Loucy (cell line): ENCODE measurements at regions not wholly inside any gene's neighbourhood (a gene's known extent, or its start where the extent isn't known, plus 50 kb on each side); places are given as distances from the start of the nearest gene placed in this dataset.

Source experiments
- H2AFZ ChIP-seq: fragments of 200-600 bp; sonication (generic); 2 replicates; pipeline ENCODE4 v1.6.0; 2016; ENCODE audit warnings: antibody characterized with exemption, mild to moderate bottlenecking, low read length, moderate library complexity
- H3F3A ChIP-seq: fragments of 200-600 bp; 2 replicates; pipeline ENCODE4 v1.6.0; 2016; ENCODE audit warnings: antibody characterized with exemption, low read depth, mild to moderate bottlenecking
- H3K27me3 ChIP-seq: fragments of 200-600 bp; sonication (generic); 2 replicates; pipeline ENCODE4 v1.6.1; 2014; ENCODE audit warnings: low read length, mild to moderate bottlenecking; ENCODE audit not compliant: insufficient read depth, poor library complexity, severe bottlenecking
- H3K36me3 ChIP-seq: fragments of 200-600 bp; sonication (generic); 2 replicates; pipeline ENCODE4 v1.6.1; 2016; ENCODE audit warnings: low read length; ENCODE audit not compliant: insufficient read depth
- H3K4me1 ChIP-seq: fragments of 200-600 bp; sonication (generic); 2 replicates; pipeline ENCODE4 v1.5.1; 2014; ENCODE audit warnings: low read length, mild to moderate bottlenecking; ENCODE audit not compliant: insufficient read depth, poor library complexity, severe bottlenecking
- H3K4me2 ChIP-seq: fragments of 200-600 bp; sonication (generic); 2 replicates; pipeline ENCODE4 v1.6.0; 2014; ENCODE audit warnings: antibody characterized with exemption, low read length, low read depth, mild to moderate bottlenecking; ENCODE audit not compliant: poor library complexity, severe bottlenecking
- H3K4me3 ChIP-seq: fragments of 200-600 bp; sonication (generic); 2 replicates; pipeline ENCODE4 v1.5.1; 2014; ENCODE audit warnings: low read length, mild to moderate bottlenecking, mixed read lengths; ENCODE audit not compliant: poor library complexity, severe bottlenecking
- H3K79me2 ChIP-seq: fragments of 200-600 bp; sonication (generic); 2 replicates; pipeline ENCODE4 v1.6.1; 2014; ENCODE audit warnings: low read length; ENCODE audit not compliant: insufficient read depth
- H3K9ac ChIP-seq: fragments of 200-600 bp; sonication (generic); 2 replicates; pipeline ENCODE4 v1.6.0; 2014; ENCODE audit warnings: mild to moderate bottlenecking, low read depth, low read length, moderate library complexity; ENCODE audit not compliant: poor library complexity, severe bottlenecking
- H3K9me2 ChIP-seq: fragments of 200-600 bp; sonication (generic); replicated peaks from 2 replicates; pipeline ENCODE4 v1.6.1; 2016; ENCODE audit warnings: low read depth, low read length, mixed read lengths
- H3K9me3 ChIP-seq: fragments of 200-600 bp; sonication (generic); 2 replicates; pipeline ENCODE4 v1.6.1; 2014; ENCODE audit warnings: mild to moderate bottlenecking, antibody characterized with exemption, low read length, low read depth; ENCODE audit not compliant: insufficient read depth
- H4K20me1 ChIP-seq: fragments of 200-600 bp; sonication (generic); 2 replicates; pipeline ENCODE4 v1.6.0; 2014; ENCODE audit warnings: antibody characterized with exemption, low read length, mild to moderate bottlenecking; ENCODE audit not compliant: insufficient read depth, poor library complexity, severe bottlenecking
- CTCF ChIP-seq: fragments of 200-600 bp; sonication (generic); conservative IDR thresholded peaks from 2 replicates; pipeline ENCODE4 v1.5.1; 2014; ENCODE audit warnings: mild to moderate bottlenecking, antibody characterized with exemption, low read length
- EZH2phosphoT487 ChIP-seq: fragments of 200-600 bp; IDR thresholded peaks from 2 replicates; pipeline ENCODE4 v1.6.1; 2018; ENCODE audit warnings: antibody characterized with exemption, mild to moderate bottlenecking, moderate library complexity, borderline replicate concordance

GRCh38 chrX:27254656-27255055, 208.5 kb downstream of the PPP4R3C start:
- Histone ChIP-seq H3K79me2 (no peaks in the 10 kb centered on the region), H3K36me3 (no peaks in the 10 kb centered on the region), H3F3A (no peaks in the 10 kb centered on the region), H4K20me1 (no peaks in the 10 kb centered on the region), H3K9me3 (no peaks in the 10 kb centered on the region), H3K9me2 (no peaks in the 10 kb centered on the region), H3K27me3 (no peaks in the 10 kb centered on the region), H2AFZ (no peak overlapping the region), H3K9ac (no peak overlapping the region), H3K4me1 (no peaks in the 10 kb centered on the region), H3K4me2 (no peak overlapping the region), H3K4me3 (no peak overlapping the region)
- TF ChIP-seq CTCF (no peak), EZH2phosphoT487 (no peak)

GRCh38 chrX:27251369-27251768, 211.8 kb downstream of the PPP4R3C start:
- no peaks in the 10 kb centered on the region for H3K9me2 ChIP-seq

GRCh38 chrX:27242581-27242980, 220.6 kb downstream of the PPP4R3C start:
- Histone ChIP-seq H3K9me3 (no peaks in the 10 kb centered on the region), H3K9me2 (no peaks in the 10 kb centered on the region), H3F3A (no peaks in the 10 kb centered on the region), H4K20me1 (no peaks in the 10 kb centered on the region), H3K4me2 (no peak overlapping the region), H2AFZ (no peak overlapping the region), H3K27me3 (no peaks in the 10 kb centered on the region), H3K36me3 (no peaks in the 10 kb centered on the region), H3K9ac (no peak overlapping the region), H3K4me1 (no peaks in the 10 kb centered on the region), H3K4me3 (no peak overlapping the region), H3K79me2 (no peaks in the 10 kb centered on the region)
- TF ChIP-seq CTCF (no peak), EZH2phosphoT487 (no peak)

More at GRCh38 chrX:27251369-27251768, 211.8 kb downstream of the PPP4R3C start:
- Histone ChIP-seq H4K20me1 (no peaks in the 10 kb centered on the region), H3K36me3 (no peaks in the 10 kb centered on the region), H3K4me3 (no peak overlapping the region), H3K79me2 (no peaks in the 10 kb centered on the region), H3K4me2 (no peak overlapping the region), H3K9me3 (no peaks in the 10 kb centered on the region), H3F3A (no peaks in the 10 kb centered on the region), H2AFZ (no peak overlapping the region), H3K9ac (no peak overlapping the region), H3K27me3 (no peaks in the 10 kb centered on the region), H3K4me1 (no peaks in the 10 kb centered on the region)
- TF ChIP-seq EZH2phosphoT487 = no peak
- TF ChIP-seq CTCF = no peak
